ENCODE measurements at regions not wholly inside any gene's neighbourhood (a gene's known extent, or its start where the extent isn't known, plus 50 kb on each side); places are given as distances from the start of the nearest gene placed in this dataset.

- no peak for TF ChIP-seq CTCF (IDR thresholded peaks at IDR 0.05)
- TF ChIP-seq POLR2A (IDR thresholded peaks at IDR 0.05) = no peak
Measured at GRCh38 chr5:24080046-24080445, 564.7 kb downstream of the CDH10 start.
